Sciatic nerve (tissue), 2 donors: ENCODE measurements at regions not wholly inside any gene's neighbourhood (a gene's known extent, or its start where the extent isn't known, plus 50 kb on each side); places are given as distances from the start of the nearest gene placed in this dataset.

ENCODE experiments used
- ATAC-seq: fragments of 200-7000 bp; cut with Tn5 transposase; one replicate; pipeline ENCODE4 v1.9.1; 2020; ENCODE audit warnings: mild to moderate bottlenecking, moderate library complexity
- DNase-seq: peaks from one replicate; pipeline ENCODE4 v3.0.0-alpha.2; 2020; ENCODE audit warnings: low spot score
- intact Hi-C: fragments of 100-400 bp; cut with DNase I; formaldehyde crosslinking; loops from one replicate; pipeline ENCODE4 v1.14.2; 2022
- donor health status: DM: no; HTN: no; CAD: no.
- donor health status: DM: no; HTN: no; CAD: no.

GRCh38 chr9:10928372-10928771 is 315.6 kb upstream of the PTPRD start:
- ATAC-seq: no peak
- no peak for DNase-seq

GRCh38 chr9:10930081-10930480 is 317.3 kb upstream of the PTPRD start:
- no peak for ATAC-seq
- DNase-seq: no peak
- intact Hi-C loops: no loop called here

More at GRCh38 chr9:10928372-10928771, 315.6 kb upstream of the PTPRD start:
- intact Hi-C loops: no loop called here

- DNase-seq (no peak), ATAC-seq (no peak)
- intact Hi-C loops: no loop called here
These were observed 334.0 kb upstream of the PTPRD start for GRCh38 chr9:10946676-10947410.

- no peak for ATAC-seq
- intact Hi-C loops: no loop called here
- DNase-seq: no peak
These were observed 345.1 kb upstream of the PTPRD start for GRCh38 chr9:10957878-10958277.

- intact Hi-C loops: no loop called here
- no peak for ATAC-seq
These were observed 349.1 kb upstream of the PTPRD start for GRCh38 chr9:10961883-10962282.

GRCh38 chr9:10983251-10983650 is 370.4 kb upstream of the PTPRD start:
- ATAC-seq: no peak

More at GRCh38 chr9:10961883-10962282, 349.1 kb upstream of the PTPRD start:
- no peak for DNase-seq

GRCh38 chr9:10999646-11000045 is 386.8 kb upstream of the PTPRD start:
- intact Hi-C loops: no loop called here
- ATAC-seq: no peak
- no peak for DNase-seq

More at GRCh38 chr9:10983251-10983650, 370.4 kb upstream of the PTPRD start:
- intact Hi-C loops: no loop called here
- no peak for DNase-seq

- DNase-seq: no peak
- ATAC-seq: no peak
- intact Hi-C loops: no loop called here
These were observed 388.7 kb upstream of the PTPRD start for GRCh38 chr9:11001546-11001945.

- DNase-seq (no peak), ATAC-seq (no peak)
- intact Hi-C loops: no loop called here
These were observed 389.9 kb upstream of the PTPRD start for GRCh38 chr9:11002705-11003104.

- intact Hi-C loops: no loop called here
- no peak for DNase-seq
- ATAC-seq: no peak
These were observed 391.0 kb upstream of the PTPRD start for GRCh38 chr9:11003836-11004235.

- intact Hi-C loops: no loop called here
- DNase-seq (no peak), ATAC-seq (no peak)
These were observed 398.9 kb upstream of the PTPRD start for GRCh38 chr9:11011696-11012095.

- no peak for ATAC-seq
- DNase-seq: no peak
- intact Hi-C loops: no loop called here
These were observed 403.3 kb upstream of the PTPRD start for GRCh38 chr9:11016081-11016480.

- no peak for ATAC-seq
- DNase-seq: no peak
- intact Hi-C loops: no loop called here
These were observed 410.4 kb upstream of the PTPRD start for GRCh38 chr9:11023201-11023600.

GRCh38 chr9:11025775-11026174 is 413.0 kb upstream of the PTPRD start:
- DNase-seq: no peak
- intact Hi-C loops: no loop called here
- no peak for ATAC-seq

GRCh38 chr9:11038366-11038765 is 425.6 kb upstream of the PTPRD start:
- no peak for DNase-seq
- intact Hi-C loops: no loop called here
- no peak for ATAC-seq

GRCh38 chr9:11039006-11039405 is 426.2 kb upstream of the PTPRD start:
- DNase-seq (no peak), ATAC-seq (no peak)
- intact Hi-C loops: no loop called here

- DNase-seq: no peak
- intact Hi-C loops: no loop called here
- ATAC-seq: no peak
These were observed 432.8 kb upstream of the PTPRD start for GRCh38 chr9:11045589-11045988.

GRCh38 chr9:11063263-11063662 is 450.5 kb upstream of the PTPRD start:
- intact Hi-C loops: no loop called here

GRCh38 chr9:11064909-11065308 is 452.1 kb upstream of the PTPRD start:
- DNase-seq: no peak
- no peak for ATAC-seq
- intact Hi-C loops: no loop called here

More at GRCh38 chr9:11063263-11063662, 450.5 kb upstream of the PTPRD start:
- no peak for DNase-seq
- ATAC-seq: no peak

- DNase-seq (no peak), ATAC-seq (no peak)
- intact Hi-C loops: no loop called here
These were observed 459.4 kb upstream of the PTPRD start for GRCh38 chr9:11072176-11072575.

GRCh38 chr9:11086561-11086960 is 473.8 kb upstream of the PTPRD start:
- DNase-seq (no peak), ATAC-seq (no peak)
- intact Hi-C loops: no loop called here
